Testis (tissue), 2 donors: ENCODE measurements at regions not wholly inside any gene's neighbourhood (a gene's known extent, or its start where the extent isn't known, plus 50 kb on each side); places are given as distances from the start of the nearest gene placed in this dataset.

ENCODE experiments used
- POLR2A ChIP-seq: fragments of 450-650 bp; IDR thresholded peaks from one replicate; pipeline ENCODE4 v1.6.1; 2017; ENCODE audit warnings: antibody characterized with exemption, mild to moderate bottlenecking, moderate library complexity
- TF ChIP-seq, protein P1 (sequence below), 3 experiments: fragments of 450-650 bp in 2 of 3; fragments of 200-600 bp in 1 of 3; sonication (generic) in 1 of 3; IDR thresholded peaks; one replicate each; pipeline ENCODE4 v1.5.1; 2016 to 2019; ENCODE audit warnings: antibody characterized with exemption in 3 of 3, mild to moderate bottlenecking in 2 of 3, moderate library complexity in 1 of 3

DNA sequence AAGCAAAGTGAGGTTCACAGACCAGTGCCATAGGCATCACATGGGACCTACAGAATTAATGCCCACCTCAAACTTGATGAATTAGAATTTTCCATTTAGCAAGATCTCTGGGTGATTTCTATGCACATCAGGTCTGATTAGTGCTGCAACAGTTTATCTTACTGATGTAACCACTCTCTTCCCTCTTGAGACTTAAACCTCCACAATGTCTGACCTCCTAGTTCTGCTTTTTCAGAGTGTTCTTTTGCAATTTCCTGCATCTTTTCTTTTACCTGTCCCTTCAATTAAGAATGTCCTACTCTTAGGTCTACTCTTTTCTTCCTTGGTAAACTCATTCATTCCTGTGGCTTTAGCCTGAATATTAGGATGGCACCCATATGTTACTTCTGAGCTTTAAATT, 615.3 kb downstream of the TFAP2A start:
- TF ChIP-seq, protein P1, sequence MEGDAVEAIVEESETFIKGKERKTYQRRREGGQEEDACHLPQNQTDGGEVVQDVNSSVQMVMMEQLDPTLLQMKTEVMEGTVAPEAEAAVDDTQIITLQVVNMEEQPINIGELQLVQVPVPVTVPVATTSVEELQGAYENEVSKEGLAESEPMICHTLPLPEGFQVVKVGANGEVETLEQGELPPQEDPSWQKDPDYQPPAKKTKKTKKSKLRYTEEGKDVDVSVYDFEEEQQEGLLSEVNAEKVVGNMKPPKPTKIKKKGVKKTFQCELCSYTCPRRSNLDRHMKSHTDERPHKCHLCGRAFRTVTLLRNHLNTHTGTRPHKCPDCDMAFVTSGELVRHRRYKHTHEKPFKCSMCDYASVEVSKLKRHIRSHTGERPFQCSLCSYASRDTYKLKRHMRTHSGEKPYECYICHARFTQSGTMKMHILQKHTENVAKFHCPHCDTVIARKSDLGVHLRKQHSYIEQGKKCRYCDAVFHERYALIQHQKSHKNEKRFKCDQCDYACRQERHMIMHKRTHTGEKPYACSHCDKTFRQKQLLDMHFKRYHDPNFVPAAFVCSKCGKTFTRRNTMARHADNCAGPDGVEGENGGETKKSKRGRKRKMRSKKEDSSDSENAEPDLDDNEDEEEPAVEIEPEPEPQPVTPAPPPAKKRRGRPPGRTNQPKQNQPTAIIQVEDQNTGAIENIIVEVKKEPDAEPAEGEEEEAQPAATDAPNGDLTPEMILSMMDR (IDR thresholded peaks at IDR 0.05), result no peak
- TF ChIP-seq POLR2A, result no peak
